HEK293T (cell line): ENCODE measurements at regions not wholly inside any gene's neighbourhood (a gene's known extent, or its start where the extent isn't known, plus 50 kb on each side); places are given as distances from the start of the nearest gene placed in this dataset.

ENCODE experiments used
- CTCF ChIA-PET: fragments of 350-600 bp; formaldehyde crosslinking; extraction: SDS; loops from one replicate; lab custom pipeline; 2021; ENCODE audit warnings: antibody characterized with exemption, inconsistent platforms; lab: Yijun Ruan, JAX
- POLR2A ChIA-PET: fragments of 350-600 bp; formaldehyde crosslinking; extraction: SDS; loops from one replicate; lab custom pipeline; 2020; ENCODE audit warnings: antibody characterized with exemption, inconsistent platforms; lab: Yijun Ruan, JAX
- DNase-seq: peaks from one replicate; pipeline ENCODE4 v3.0.0; 2012; ENCODE audit warnings: mixed read lengths; ENCODE audit errors: extremely low spot score
- ARNT ChIP-seq: fragments of 450-650 bp; IDR thresholded peaks from 2 replicates; pipeline ENCODE4 v1.6.1; 2017; ENCODE audit warnings: mild to moderate bottlenecking
- BHLHE40 ChIP-seq: fragments of 450-650 bp; IDR thresholded peaks from 2 replicates; pipeline ENCODE4 v1.6.1; 2016; ENCODE audit warnings: mild to moderate bottlenecking, moderate library complexity, borderline replicate concordance
- CTBP1 ChIP-seq: fragments of 450-650 bp; IDR thresholded peaks from 2 replicates; pipeline ENCODE4 v1.6.1; 2016; ENCODE audit warnings: borderline replicate concordance
- ELF4 ChIP-seq: fragments of 450-650 bp; IDR thresholded peaks from 2 replicates; pipeline ENCODE4 v1.6.1; 2017; ENCODE audit warnings: antibody characterized with exemption
- FOXA1 ChIP-seq: fragments of 450-650 bp; IDR thresholded peaks from 2 replicates; pipeline ENCODE4 v1.6.1; 2016; ENCODE audit warnings: mild to moderate bottlenecking
- FOXK2 ChIP-seq: fragments of 450-650 bp; IDR thresholded peaks from 2 replicates; pipeline ENCODE4 v1.6.1; 2016; ENCODE audit warnings: mild to moderate bottlenecking
- FOXM1 ChIP-seq: fragments of 450-650 bp; IDR thresholded peaks from 2 replicates; pipeline ENCODE4 v1.6.1; 2017; ENCODE audit warnings: mild to moderate bottlenecking, borderline replicate concordance
- HDGF ChIP-seq: fragments of 450-650 bp; IDR thresholded peaks from 2 replicates; pipeline ENCODE4 v1.6.1; 2017; ENCODE audit warnings: antibody characterized with exemption, borderline replicate concordance
- L3MBTL2 ChIP-seq: fragments of 450-650 bp; conservative IDR thresholded peaks from 2 replicates; pipeline ENCODE4 v1.6.1; 2016; ENCODE audit warnings: mild to moderate bottlenecking
- LEF1 ChIP-seq: fragments of 450-650 bp; IDR thresholded peaks from 2 replicates; pipeline ENCODE4 v1.6.1; 2017; ENCODE audit warnings: mild to moderate bottlenecking, borderline replicate concordance
- NFRKB ChIP-seq: fragments of 450-650 bp; IDR thresholded peaks from 2 replicates; pipeline ENCODE4 v1.6.1; 2016; ENCODE audit warnings: mild to moderate bottlenecking, moderate library complexity
- PKNOX1 ChIP-seq: fragments of 450-650 bp; IDR thresholded peaks from 2 replicates; pipeline ENCODE4 v1.6.1; 2016
- SP1 ChIP-seq: fragments of 450-650 bp; IDR thresholded peaks from 2 replicates; pipeline ENCODE4 v1.6.1; 2017
- SUZ12 ChIP-seq: fragments of 450-650 bp; IDR thresholded peaks from 2 replicates; pipeline ENCODE4 v1.6.1; 2016; ENCODE audit warnings: mild to moderate bottlenecking
- TARDBP ChIP-seq: fragments of 450-650 bp; IDR thresholded peaks from 2 replicates; pipeline ENCODE4 v1.6.1; 2016
- ZNF384 ChIP-seq: fragments of 450-650 bp; IDR thresholded peaks from 2 replicates; pipeline ENCODE4 v1.6.1; 2016

GRCh38 chr2:180075870-180076269, 68.8 kb upstream of the CWC22 start:
- DNase-seq, result no peak
- POLR2A ChIA-PET, result no interaction called here
- no peak for TF ChIP-seq PKNOX1
- TF ChIP-seq NFRKB, result no peak
- TF ChIP-seq ARNT, result no peak
- no peak for TF ChIP-seq TARDBP
- no peak for TF ChIP-seq FOXK2
- TF ChIP-seq ZNF384, result no peak
- no peak for TF ChIP-seq ELF4
- TF ChIP-seq FOXA1, result no peak
- TF ChIP-seq SP1, result no peak
- TF ChIP-seq CTBP1, result no peak
- TF ChIP-seq BHLHE40, result no peak
- no peak for TF ChIP-seq L3MBTL2
- CTCF ChIA-PET, result interaction anchor here (0.5 kb wide), 1 partner anchor 72 kb away, joined by 3 read pairs; no protein-coding TSS in a partner anchor

GRCh38 chr2:180071797-180072196, 64.7 kb upstream of the CWC22 start:
- POLR2A ChIA-PET, result no interaction called here
- TF ChIP-seq NFRKB (no peak), SUZ12 (no peak), BHLHE40 (no peak), L3MBTL2 (no peak), ARNT (no peak), ZNF384 (no peak), PKNOX1 (no peak), LEF1 (no peak), TARDBP (no peak), CTBP1 (no peak), ELF4 (no peak), FOXK2 (no peak), FOXM1 (no peak), FOXA1 (no peak), HDGF (no peak), SP1 (no peak)
- CTCF ChIA-PET, result no interaction called here
- no peak for DNase-seq

- no peak for DNase-seq
- ChIA-PET CTCF (no interaction called here), POLR2A (no interaction called here)
- no peak for TF ChIP-seq PKNOX1
- no peak for TF ChIP-seq SP1
- no peak for TF ChIP-seq L3MBTL2
- no peak for TF ChIP-seq FOXK2
- TF ChIP-seq NFRKB, result no peak
- TF ChIP-seq LEF1, result no peak
- no peak for TF ChIP-seq CTBP1
- TF ChIP-seq SUZ12, result no peak
- TF ChIP-seq FOXM1, result no peak
- no peak for TF ChIP-seq FOXA1
- TF ChIP-seq ZNF384, result no peak
- no peak for TF ChIP-seq BHLHE40
- TF ChIP-seq ELF4, result no peak
Measured at GRCh38 chr2:180063494-180064092, 56.5 kb upstream of the CWC22 start.

GRCh38 chr2:180062178-180062577, 55.1 kb upstream of the CWC22 start:
- POLR2A ChIA-PET, result no interaction called here
- no peak for DNase-seq
- TF ChIP-seq ELF4 (no peak), FOXA1 (no peak)
- CTCF ChIA-PET, result no interaction called here

- ChIA-PET POLR2A (no interaction called here), CTCF (no interaction called here)
- TF ChIP-seq ZNF384 (no peak), ARNT (no peak), LEF1 (no peak), ELF4 (no peak), FOXA1 (no peak), CTBP1 (no peak), SP1 (no peak), HDGF (no peak), PKNOX1 (no peak), BHLHE40 (no peak), FOXM1 (no peak), TARDBP (no peak), L3MBTL2 (no peak), FOXK2 (no peak), NFRKB (no peak)
- DNase-seq, result no peak
Measured at GRCh38 chr2:180061546-180061945, 54.4 kb upstream of the CWC22 start.

GRCh38 chr2:180061085-180061484, 54.0 kb upstream of the CWC22 start:
- ChIA-PET POLR2A (no interaction called here), CTCF (no interaction called here)
- DNase-seq, result no peak
- no peak for TF ChIP-seq BHLHE40
- no peak for TF ChIP-seq LEF1
- TF ChIP-seq NFRKB, result no peak
- no peak for TF ChIP-seq CTBP1
- TF ChIP-seq FOXK2, result no peak
- no peak for TF ChIP-seq TARDBP
- no peak for TF ChIP-seq L3MBTL2
- TF ChIP-seq SUZ12, result no peak
- TF ChIP-seq ELF4, result no peak
- no peak for TF ChIP-seq ARNT
- no peak for TF ChIP-seq ZNF384
- TF ChIP-seq FOXM1, result no peak
- no peak for TF ChIP-seq HDGF
- TF ChIP-seq PKNOX1, result no peak
- TF ChIP-seq SP1, result no peak
- TF ChIP-seq FOXA1, result no peak
